GM18519 (cell line): ENCODE measurements at regions not wholly inside any gene's neighbourhood (a gene's known extent, or its start where the extent isn't known, plus 50 kb on each side); places are given as distances from the start of the nearest gene placed in this dataset.
"Not testable (repeated sequence)": the region's sequence is repeated elsewhere in the genome, so short reads cannot be mapped to it uniquely, and the experiment has no call there.

Experiments
- ATAC-seq: cut with Tn5 transposase; IDR thresholded peaks from one replicate; pipeline ENCODE4 v1.9.1; 2021; ENCODE audit warnings: mild to moderate bottlenecking, moderate library complexity; ENCODE audit not compliant: unreplicated experiment, low FRiP score

- no peak for ATAC-seq
Measured at GRCh38 chr13:71218960-71219359, 648.0 kb downstream of the DACH1 start.

DNA sequence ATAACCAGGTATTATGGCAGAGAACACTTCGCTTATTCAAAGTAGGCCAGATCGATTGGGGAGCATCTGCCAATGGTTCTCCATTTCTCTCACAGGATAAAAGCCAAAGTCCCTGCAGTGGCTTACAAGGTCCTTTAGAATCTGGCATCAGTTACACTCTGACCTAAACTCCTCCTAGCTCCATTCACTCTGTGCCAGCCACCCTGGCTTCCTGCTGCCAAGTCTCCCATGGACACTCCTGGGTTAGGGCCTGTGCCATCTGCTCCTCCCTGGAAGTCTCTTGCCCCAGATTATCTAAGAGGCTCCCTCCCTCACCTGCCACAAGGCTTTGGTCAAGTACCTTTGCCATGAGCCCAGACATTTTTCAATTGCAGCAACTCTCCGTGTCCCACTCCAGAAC is 649.2 kb downstream of the DACH1 start:
- no peak for ATAC-seq

DNA sequence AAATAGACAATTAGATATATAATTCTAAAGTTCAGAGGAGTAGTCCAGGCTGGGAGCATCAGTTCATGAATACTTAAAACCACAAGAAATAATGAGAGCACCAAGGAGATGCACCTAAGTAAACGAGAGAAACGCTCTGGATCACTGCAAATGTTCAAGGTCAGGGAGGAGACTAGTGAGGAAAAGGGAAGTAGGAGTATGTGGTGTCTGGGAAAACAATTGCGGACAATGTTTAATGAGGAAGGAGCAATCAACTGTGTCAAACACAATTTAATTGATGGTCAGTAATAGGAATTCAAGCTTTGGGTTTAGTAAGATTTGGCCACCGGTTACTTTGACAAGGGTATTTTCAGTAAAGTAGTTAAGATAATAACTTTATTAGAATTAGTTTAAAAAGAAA is 652.2 kb downstream of the DACH1 start:
- ATAC-seq = no peak

DNA sequence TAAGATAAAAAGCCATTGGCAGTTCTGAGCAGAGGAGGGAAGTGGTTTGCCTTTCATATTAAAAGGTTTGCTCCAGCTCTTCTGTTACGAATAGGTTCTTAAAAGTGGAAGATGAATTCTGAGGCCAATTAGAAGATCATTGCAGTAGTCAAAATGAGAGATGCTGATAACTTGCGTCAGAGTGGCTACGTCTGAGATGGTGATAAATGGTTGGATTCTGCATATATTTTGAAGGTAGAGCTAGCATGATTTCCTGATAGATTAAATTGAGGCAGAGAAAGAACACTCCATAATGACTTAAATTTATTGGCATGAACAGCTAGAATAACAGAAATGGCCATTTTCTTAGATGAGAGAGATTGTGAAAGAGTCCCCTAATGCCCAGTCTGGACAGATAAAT is 652.6 kb downstream of the DACH1 start:
- no peak for ATAC-seq

DNA sequence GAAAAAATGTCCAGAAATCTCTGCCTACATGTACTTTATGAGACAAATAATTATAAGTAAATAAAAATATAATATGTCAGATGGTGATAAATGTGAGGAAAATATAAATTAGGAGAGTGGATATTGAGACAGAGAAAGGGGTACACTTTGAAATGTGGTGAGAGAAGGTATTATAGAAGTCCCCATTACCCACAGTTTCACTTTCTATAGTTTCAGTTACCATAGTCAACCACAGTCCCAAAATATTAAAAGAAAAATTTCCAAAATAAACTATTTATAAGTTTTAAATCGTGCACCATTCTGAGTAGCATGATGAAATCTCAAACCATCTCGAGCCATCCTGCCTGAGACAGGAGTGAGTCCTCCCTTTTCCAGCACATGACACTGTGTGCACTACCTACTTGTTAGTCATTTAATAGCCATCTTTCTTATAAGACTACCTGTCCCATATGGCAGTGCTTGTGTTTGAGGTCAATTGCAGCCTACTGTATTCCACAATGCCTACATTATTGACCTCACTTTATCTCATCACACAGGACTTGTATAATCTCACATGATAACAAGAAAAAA is 653.7 kb downstream of the DACH1 start:
- peak; percentile 63 for ATAC-seq

- ATAC-seq = no peak
Measured at GRCh38 chr13:71210861-71211260, 656.1 kb downstream of the DACH1 start.

DNA sequence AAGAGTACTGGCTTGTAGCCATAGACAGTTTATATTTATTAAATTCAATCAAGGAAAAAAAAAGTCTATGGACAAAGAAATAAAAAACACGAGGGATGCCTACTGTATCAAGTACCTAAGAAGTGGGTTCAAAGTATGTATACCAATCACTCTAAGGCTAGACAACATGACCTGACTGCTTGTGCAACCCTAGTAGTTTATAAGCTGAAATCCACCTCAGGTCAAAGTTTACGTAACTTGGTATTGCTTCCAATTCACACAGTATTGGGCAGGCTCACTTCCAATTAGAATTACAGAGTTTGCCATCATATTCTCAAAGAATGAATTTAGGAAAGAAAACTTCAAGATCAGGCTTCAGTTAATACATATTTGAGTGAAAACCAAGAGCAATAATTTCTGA is 657.8 kb downstream of the DACH1 start:
- ATAC-seq = no peak

- not testable (repeated sequence) for ATAC-seq
Measured at GRCh38 chr13:71184583-71184982, 682.4 kb downstream of the DACH1 start.

DNA sequence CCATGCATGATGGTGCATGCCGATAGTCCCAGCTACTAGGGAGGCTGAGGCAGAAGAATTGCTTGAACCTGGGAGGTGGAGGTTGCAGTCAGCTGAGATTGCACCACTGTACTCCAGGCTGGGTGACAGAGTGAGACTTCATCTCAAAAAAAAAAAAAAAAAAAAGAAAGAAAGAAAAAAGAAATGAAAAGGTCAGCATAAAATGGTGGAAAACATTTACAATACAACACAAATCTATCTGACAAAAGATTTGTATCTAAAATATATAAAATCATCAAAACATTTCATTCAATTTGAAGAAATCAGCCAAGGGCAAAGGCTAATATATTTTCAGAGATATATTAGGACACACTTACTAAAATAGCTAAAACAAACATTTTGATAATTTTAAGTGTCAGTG is 683.7 kb downstream of the DACH1 start:
- ATAC-seq = not testable (repeated sequence)

DNA sequence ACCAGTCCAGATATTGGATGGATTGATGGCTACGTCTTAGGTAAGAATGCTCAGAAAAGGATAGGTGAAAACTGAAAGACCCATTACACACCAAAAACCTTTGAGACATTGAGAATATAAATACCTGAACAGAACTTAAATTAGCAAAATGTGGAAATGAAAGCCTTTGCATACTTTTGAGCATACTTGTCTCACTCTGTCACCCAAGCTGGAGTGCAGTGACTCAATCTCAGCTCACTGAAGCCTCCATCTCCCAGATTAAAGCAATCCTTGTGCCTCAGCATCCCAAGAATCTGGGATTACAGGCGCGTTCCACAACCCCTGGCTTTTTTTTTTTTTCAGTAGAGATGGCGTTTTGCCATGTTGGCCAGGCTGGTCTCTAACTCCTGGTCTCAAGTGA is 695.3 kb downstream of the DACH1 start:
- ATAC-seq = no peak

DNA sequence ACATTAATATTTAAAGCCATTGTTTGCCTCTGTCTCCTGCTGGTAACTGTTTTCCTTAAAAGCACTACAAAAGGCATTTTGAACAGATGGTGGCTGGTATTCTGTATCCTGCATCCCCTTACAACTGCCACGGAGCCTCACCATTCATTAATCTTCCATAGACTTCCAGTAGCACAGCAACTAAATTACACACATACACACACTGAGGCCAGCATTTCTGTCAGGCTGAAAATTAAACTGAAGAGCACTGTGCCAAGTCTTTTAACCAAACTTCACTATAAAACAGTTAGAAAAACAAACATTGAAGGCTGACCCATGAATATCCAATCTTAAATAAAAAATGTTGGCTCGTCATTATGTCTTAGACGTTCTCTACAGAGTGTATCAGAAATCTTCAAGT is 697.8 kb downstream of the DACH1 start:
- ATAC-seq = no peak

GRCh38 chr13:71156550-71156949 is 710.5 kb downstream of the DACH1 start:
- no peak for ATAC-seq

GRCh38 chr13:71149498-71150363 is 717.3 kb downstream of the DACH1 start:
- ATAC-seq = no peak

GRCh38 chr13:71149046-71149445 is 718.0 kb downstream of the DACH1 start:
- ATAC-seq = no peak

DNA sequence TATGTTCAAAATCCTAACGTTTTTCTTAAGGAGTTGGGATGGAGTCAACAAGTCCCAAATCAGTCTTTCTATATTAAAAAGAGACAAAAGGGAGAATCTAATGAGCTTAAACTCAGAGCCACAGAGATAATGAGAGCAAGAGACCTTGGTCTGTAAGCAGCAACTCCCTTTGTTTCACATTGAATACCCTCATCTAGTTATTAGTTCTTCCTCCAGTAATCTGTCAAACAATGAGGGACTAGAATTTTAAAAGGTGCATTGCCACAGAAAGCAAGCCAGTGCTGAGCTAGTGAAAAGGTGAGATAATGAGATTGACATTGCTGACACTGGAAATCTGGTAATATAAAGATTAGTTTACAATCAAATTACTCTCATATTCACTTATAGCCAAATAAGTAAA is 718.6 kb downstream of the DACH1 start:
- no peak for ATAC-seq

GRCh38 chr13:71144883-71145282 is 722.1 kb downstream of the DACH1 start:
- no peak for ATAC-seq

DNA sequence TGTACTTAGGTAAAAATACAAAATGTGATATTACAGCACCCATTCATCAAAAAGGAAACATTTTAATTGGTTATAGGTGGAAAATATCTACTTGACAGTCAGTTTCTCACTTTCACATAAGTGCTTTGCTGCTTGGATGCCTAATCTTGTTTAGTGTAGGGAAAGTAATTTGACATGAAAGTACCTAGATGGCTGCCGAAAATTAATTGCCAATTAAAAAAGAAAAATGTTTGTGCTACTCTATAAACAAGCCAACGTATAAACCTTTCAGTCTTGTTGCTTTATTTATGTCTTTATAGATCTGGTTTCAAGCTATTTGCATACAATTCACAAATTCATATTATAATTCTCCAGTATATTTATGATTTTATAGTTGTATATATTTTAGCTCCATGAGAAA is 729.9 kb downstream of the DACH1 start:
- no peak for ATAC-seq

- no peak for ATAC-seq
Measured at GRCh38 chr13:71124230-71124629, 742.8 kb downstream of the DACH1 start.

GRCh38 chr13:71118779-71119364 is 748.1 kb downstream of the DACH1 start:
- ATAC-seq = no peak

DNA sequence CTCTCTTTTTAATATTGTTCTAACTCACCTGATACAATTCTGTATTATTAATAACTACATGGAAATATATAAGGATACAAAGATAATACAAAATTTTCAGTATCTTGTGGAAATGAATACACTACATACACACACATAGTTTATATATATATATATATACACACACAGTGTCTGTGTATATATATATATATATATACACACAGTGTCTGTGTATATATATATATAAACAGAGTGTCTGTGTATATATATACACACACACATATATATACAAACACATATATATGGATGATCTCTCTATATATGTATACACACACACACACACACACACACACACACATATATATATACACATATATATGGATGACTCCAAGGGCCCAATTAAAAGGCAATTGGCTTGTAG is 749.1 kb downstream of the DACH1 start:
- ATAC-seq = no peak

DNA sequence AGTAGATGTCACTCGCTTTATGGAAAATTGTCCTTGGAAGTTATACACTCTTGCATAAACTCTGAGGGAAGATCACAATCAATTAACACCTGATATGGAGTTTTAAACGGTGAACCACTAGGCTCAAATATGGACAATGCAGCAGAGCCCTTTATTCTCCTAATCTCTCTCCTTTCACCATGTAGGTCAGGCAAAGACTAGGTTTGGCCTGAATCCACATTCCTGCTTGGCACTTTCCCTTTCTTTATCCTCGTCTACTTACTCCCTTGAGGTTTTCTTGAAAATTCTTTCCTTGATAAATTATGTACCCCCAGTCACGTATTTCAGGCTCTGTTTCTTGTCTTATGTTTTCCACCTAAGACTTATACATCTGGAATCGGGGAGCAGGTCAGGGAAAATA is 751.7 kb downstream of the DACH1 start:
- no peak for ATAC-seq

DNA sequence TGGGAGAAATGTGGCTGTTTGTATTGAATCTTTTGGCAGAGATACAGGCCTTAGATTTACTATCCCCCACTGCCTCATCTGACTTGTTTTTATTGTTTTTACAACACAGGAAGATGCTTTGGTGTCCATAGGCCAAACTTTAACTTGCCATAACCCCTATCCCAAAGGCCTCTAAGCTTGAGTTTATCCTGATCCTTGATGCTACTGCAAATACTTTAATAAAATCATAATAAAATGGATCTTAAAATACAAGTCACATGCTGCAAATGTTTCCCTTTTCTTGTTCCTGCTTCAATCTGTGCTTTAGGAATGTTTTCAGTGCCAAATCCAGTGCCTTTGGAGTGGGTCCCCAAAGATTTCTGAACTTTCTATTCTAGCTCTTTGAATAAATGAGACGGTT is 770.6 kb downstream of the DACH1 start:
- no peak for ATAC-seq
